Breast epithelium (tissue), 4 donors: ENCODE measurements at regions not wholly inside any gene's neighbourhood (a gene's known extent, or its start where the extent isn't known, plus 50 kb on each side); places are given as distances from the start of the nearest gene placed in this dataset.

Source experiments
- DNase-seq, 2 donors: peaks; one replicate each; pipeline ENCODE4 v3.0.0-alpha.2; 2019; ENCODE audit warnings: low spot score in 2 of 2
- H3K27ac ChIP-seq, 2 donors: fragments of 200-600 bp; sonication (generic) in 1 of 2; one replicate each; pipeline ENCODE4 v1.5.1; 2016 to 2019; ENCODE audit warnings: mild to moderate bottlenecking in 1 of 2
- H3K27me3 ChIP-seq, 2 donors: fragments of 200-600 bp; sonication (generic) in 1 of 2; one replicate each; pipeline versions ENCODE4 v1.5.1 to v1.6.0; 2017 to 2019; ENCODE audit warnings: control low read depth in 1 of 2, mild to moderate bottlenecking in 1 of 2
- H3K36me3 ChIP-seq: fragments of 200-600 bp; one replicate; pipeline ENCODE4 v1.5.1; 2019
- H3K4me1 ChIP-seq, 2 donors: fragments of 200-600 bp; sonication (generic); one replicate each; pipeline ENCODE4 v1.5.1; 2016 to 2019; ENCODE audit warnings: control low read depth in 1 of 2
- H3K4me3 ChIP-seq, 3 donors: fragments of 200-600 bp; sonication (generic); 1 replicate in 2 of 3; 2 replicates in 1 of 3; pipeline ENCODE4 v1.5.1; 2016 to 2019; ENCODE audit warnings: mild to moderate bottlenecking in 3 of 3, moderate library complexity in 2 of 3
- H3K9me3 ChIP-seq, 2 donors: fragments of 200-600 bp; sonication (generic) in 1 of 2; one replicate each; pipeline ENCODE4 v1.5.1; 2016 to 2019; ENCODE audit warnings: control low read depth in 1 of 2
- CTCF ChIP-seq, 3 donors: fragments of 450-650 bp; IDR thresholded peaks; one replicate each; pipeline ENCODE4 v1.5.1; 2016 to 2017; ENCODE audit warnings: antibody characterized with exemption in 3 of 3, mild to moderate bottlenecking in 3 of 3, moderate library complexity in 3 of 3
- POLR2A ChIP-seq: fragments of 450-650 bp; IDR thresholded peaks from one replicate; pipeline ENCODE4 v1.6.1; 2016; ENCODE audit warnings: antibody characterized with exemption, mild to moderate bottlenecking, moderate library complexity
- POLR2AphosphoS5 ChIP-seq, 3 donors: sonication (generic); formaldehyde crosslinking; IDR thresholded peaks; one replicate each; pipeline ENCODE4 v1.6.1; 2017; ENCODE audit warnings: antibody characterized with exemption in 3 of 3
- intact Hi-C: fragments of 100-400 bp; cut with DNase I; formaldehyde crosslinking; loops from one replicate; pipeline ENCODE4 v1.15.1; 2023; ENCODE audit warnings: low total_unique reads

GRCh38 chr4:59243038-59243437 is 1957.1 kb upstream of the ADGRL3 start:
- no peaks in the 10 kb centered on the region for H3K9me3 ChIP-seq
- no peaks in the 10 kb centered on the region for H3K36me3 ChIP-seq
- intact Hi-C loops: no loop called here
- no peak for DNase-seq
- no peak overlapping the region for H3K4me3 ChIP-seq
- no peak overlapping the region for H3K27ac ChIP-seq
- no peak for TF ChIP-seq POLR2A
- no peak for TF ChIP-seq CTCF (IDR thresholded peaks at IDR 0.05)
- no peak for TF ChIP-seq POLR2AphosphoS5 (IDR thresholded peaks at IDR 0.05)
- no peaks in the 10 kb centered on the region for H3K27me3 ChIP-seq
- no peaks in the 10 kb centered on the region for H3K4me1 ChIP-seq

GRCh38 chr4:59247032-59247431 is 1953.1 kb upstream of the ADGRL3 start:
- H3K27ac ChIP-seq: no peak overlapping the region
- no peak overlapping the region for H3K4me3 ChIP-seq
- H3K4me1 ChIP-seq: no peaks in the 10 kb centered on the region
- no peaks in the 10 kb centered on the region for H3K9me3 ChIP-seq
- H3K36me3 ChIP-seq: no peaks in the 10 kb centered on the region
- H3K27me3 ChIP-seq: no peaks in the 10 kb centered on the region
- no peak for DNase-seq
- TF ChIP-seq CTCF (IDR thresholded peaks at IDR 0.05): no peak
- no peak for TF ChIP-seq POLR2AphosphoS5 (IDR thresholded peaks at IDR 0.05)
- TF ChIP-seq POLR2A: no peak
- intact Hi-C loops: loop anchor here (5.0 kb wide), 1 partner anchor 410 kb away; no protein-coding TSS in a partner anchor

- intact Hi-C loops: loop anchor here (5.0 kb wide), 1 partner anchor 409 kb away; no protein-coding TSS in a partner anchor
- Histone ChIP-seq H3K36me3 (no peaks in the 10 kb centered on the region), H3K27me3 (no peaks in the 10 kb centered on the region), H3K4me3 (no peak overlapping the region), H3K4me1 (no peaks in the 10 kb centered on the region), H3K27ac (no peak overlapping the region), H3K9me3 (no peaks in the 10 kb centered on the region)
- TF ChIP-seq POLR2A (no peak), CTCF (IDR thresholded peaks at IDR 0.05) (no peak), POLR2AphosphoS5 (IDR thresholded peaks at IDR 0.05) (no peak)
- DNase-seq: no peak
Observed at GRCh38 chr4:59248313-59248712, 1951.8 kb upstream of the ADGRL3 start.

GRCh38 chr4:59249110-59249509 is 1951.0 kb upstream of the ADGRL3 start:
- Histone ChIP-seq H3K9me3 (no peaks in the 10 kb centered on the region), H3K4me1 (no peaks in the 10 kb centered on the region), H3K27me3 (no peaks in the 10 kb centered on the region), H3K36me3 (no peaks in the 10 kb centered on the region), H3K27ac (no peak overlapping the region), H3K4me3 (no peak overlapping the region)
- no peak for DNase-seq
- intact Hi-C loops: loop anchor here (5.0 kb wide), 1 partner anchor 408 kb away; no protein-coding TSS in a partner anchor
- TF ChIP-seq POLR2AphosphoS5 (IDR thresholded peaks at IDR 0.05): no peak

GRCh38 chr4:59258002-59258401 is 1942.1 kb upstream of the ADGRL3 start:
- TF ChIP-seq POLR2AphosphoS5 (IDR thresholded peaks at IDR 0.05) (no peak), CTCF (IDR thresholded peaks at IDR 0.05) (no peak), POLR2A (no peak)
- Histone ChIP-seq H3K27ac (no peak overlapping the region), H3K4me1 (no peaks in the 10 kb centered on the region), H3K36me3 (no peaks in the 10 kb centered on the region), H3K27me3 (no peaks in the 10 kb centered on the region), H3K4me3 (no peak overlapping the region), H3K9me3 (no peaks in the 10 kb centered on the region)
- intact Hi-C loops: no loop called here
- DNase-seq: no peak

GRCh38 chr4:59307609-59308008 is 1892.5 kb upstream of the ADGRL3 start:
- no peaks in the 10 kb centered on the region for H3K27me3 ChIP-seq
- no peak for DNase-seq
- H3K36me3 ChIP-seq: no peaks in the 10 kb centered on the region
- H3K4me3 ChIP-seq: no peak overlapping the region
- no peaks in the 10 kb centered on the region for H3K9me3 ChIP-seq
- TF ChIP-seq CTCF (IDR thresholded peaks at IDR 0.05) (no peak), POLR2A (no peak), POLR2AphosphoS5 (IDR thresholded peaks at IDR 0.05) (no peak)
- intact Hi-C loops: loop anchor here (5.0 kb wide), 1 partner anchor 330 kb away; no protein-coding TSS in a partner anchor
- H3K27ac ChIP-seq: no peak overlapping the region
- H3K4me1 ChIP-seq: no peaks in the 10 kb centered on the region
